AG04450 (cell line): ENCODE measurements at regions not wholly inside any gene's neighbourhood (a gene's known extent, or its start where the extent isn't known, plus 50 kb on each side); places are given as distances from the start of the nearest gene placed in this dataset.

Source experiments
- CTCF ChIA-PET: fragments of 300-600, 350-600 bp; formaldehyde crosslinking; extraction: SDS; loops from one replicate; lab custom pipeline; 2022; ENCODE audit warnings: antibody characterized with exemption, inconsistent platforms; lab: Charles Lee
- POLR2A ChIA-PET: fragments of 350-600 bp; formaldehyde crosslinking; extraction: SDS; loops from one replicate; lab custom pipeline; 2021; ENCODE audit warnings: antibody characterized with exemption, inconsistent platforms; lab: Yijun Ruan, JAX
- DNase-seq: peaks from one replicate; pipeline ENCODE4 v3.0.0-alpha.2; 2011; ENCODE audit warnings: low read depth, low spot score
- H3K27ac ChIP-seq: one replicate; pipeline ENCODE4 v1.5.1; 2012; ENCODE audit warnings: low read depth, low read length, control low read depth
- H3K27me3 ChIP-seq: one replicate; pipeline ENCODE4 v1.6.0; 2012; ENCODE audit warnings: low read length; ENCODE audit not compliant: control insufficient read depth, insufficient read depth
- H3K4me3 ChIP-seq: 2 replicates; pipeline ENCODE4 v1.5.1; 2011; ENCODE audit warnings: mild to moderate bottlenecking, low read depth, low read length, control low read depth
- H3K9me3 ChIP-seq: 2 replicates; pipeline ENCODE4 v1.5.1; 2012; ENCODE audit warnings: low read length; ENCODE audit not compliant: control insufficient read depth, insufficient read depth
- CTCF ChIP-seq: IDR thresholded peaks from 2 replicates; pipeline ENCODE4 v1.5.1; 2011; ENCODE audit warnings: low read depth, low read length, control low read depth, inconsistent platforms

- no peak overlapping the region for H3K4me3 ChIP-seq
- DNase-seq: no peak
- TF ChIP-seq CTCF: no peak
- CTCF ChIA-PET: interaction anchor here (3.2 kb wide), 1 partner anchor 11 kb away, joined by 11 read pairs; no protein-coding TSS in a partner anchor
- H3K9me3 ChIP-seq: no peaks in the 10 kb centered on the region
- POLR2A ChIA-PET: no interaction called here
- H3K27ac ChIP-seq: no peak overlapping the region
- H3K27me3 ChIP-seq: no peaks in the 10 kb centered on the region
Measured at GRCh38 chr3:148066802-148067201, 630.9 kb upstream of the AGTR1 start.

DNA sequence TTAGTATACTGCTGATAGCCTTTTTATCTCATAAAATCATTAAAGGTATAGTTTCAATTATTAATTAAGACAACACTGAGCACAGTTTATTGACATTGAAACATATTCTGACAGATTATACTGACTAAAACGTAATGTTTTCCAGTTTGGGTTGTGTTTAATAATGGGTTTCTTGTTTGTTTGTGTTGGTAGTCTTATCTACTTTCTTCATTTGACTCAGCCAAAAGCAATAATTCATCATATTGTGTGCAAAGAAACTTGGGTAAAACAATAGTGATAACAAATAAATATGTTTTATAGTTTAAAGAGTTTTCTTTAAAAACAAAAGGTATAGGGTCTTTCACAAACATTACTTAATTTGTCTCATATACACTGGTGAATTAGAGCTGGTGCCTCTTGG, 629.2 kb upstream of the AGTR1 start:
- POLR2A ChIA-PET: no interaction called here
- no peak overlapping the region for H3K4me3 ChIP-seq
- CTCF ChIA-PET: interaction anchor here (3.2 kb wide), 1 partner anchor 9 kb away, joined by 11 read pairs; no protein-coding TSS in a partner anchor
- no peak overlapping the region for H3K27ac ChIP-seq
- no peak for DNase-seq
- no peaks in the 10 kb centered on the region for H3K9me3 ChIP-seq
- H3K27me3 ChIP-seq: no peaks in the 10 kb centered on the region
- TF ChIP-seq CTCF: no peak

GRCh38 chr3:148070041-148070440, 627.7 kb upstream of the AGTR1 start:
- no peak overlapping the region for H3K27ac ChIP-seq
- H3K9me3 ChIP-seq: no peaks in the 10 kb centered on the region
- H3K27me3 ChIP-seq: no peaks in the 10 kb centered on the region
- H3K4me3 ChIP-seq: no peak overlapping the region
- no peak for DNase-seq
- ChIA-PET POLR2A (no interaction called here), CTCF (no interaction called here)
- no peak for TF ChIP-seq CTCF

DNA sequence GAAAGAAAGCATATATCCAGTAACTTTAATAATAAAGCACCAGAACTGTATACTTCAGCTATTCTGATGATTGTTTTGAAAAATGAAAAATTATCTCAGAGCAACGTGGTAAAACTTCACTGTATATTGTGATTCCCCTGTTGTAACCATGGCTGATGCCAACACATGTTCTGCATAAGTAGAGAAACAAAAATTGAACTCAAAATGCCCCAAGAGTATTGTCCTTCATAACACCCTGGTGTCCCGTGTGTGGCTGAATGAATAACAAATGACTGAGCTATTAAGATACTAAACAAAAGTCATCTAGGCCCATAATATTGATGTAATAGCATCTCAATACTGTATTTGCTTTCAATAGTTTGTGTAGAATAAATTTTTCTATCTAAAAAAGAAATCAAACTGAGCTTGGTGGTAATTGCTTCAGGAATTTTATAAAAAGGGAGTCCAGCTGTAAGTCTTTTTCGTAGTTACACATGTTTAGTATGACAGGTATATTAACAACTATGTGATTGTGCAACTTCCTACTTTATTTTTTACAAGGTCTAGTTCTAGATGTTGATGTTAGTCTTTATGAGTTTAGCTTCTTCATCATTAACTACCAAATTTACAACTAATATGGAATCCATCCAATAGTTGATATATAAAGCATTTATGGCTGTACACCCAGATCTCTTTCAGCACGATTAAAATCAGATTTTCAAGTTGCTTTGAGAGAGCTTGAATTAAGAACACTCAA, 623.8 kb upstream of the AGTR1 start:
- DNase-seq: no peak
- ChIA-PET POLR2A (no interaction called here), CTCF (interaction anchor here (1.0 to 4.6 kb wide), 3 partner anchors 128 to 1326 kb away, joined by 3 to 27 read pairs (median 5); no protein-coding TSS in a partner anchor)
- Histone ChIP-seq H3K4me3 (no peak overlapping the region), H3K9me3 (no peaks in the 10 kb centered on the region), H3K27ac (no peak overlapping the region), H3K27me3 (no peaks in the 10 kb centered on the region)
- TF ChIP-seq CTCF: no peak

DNA sequence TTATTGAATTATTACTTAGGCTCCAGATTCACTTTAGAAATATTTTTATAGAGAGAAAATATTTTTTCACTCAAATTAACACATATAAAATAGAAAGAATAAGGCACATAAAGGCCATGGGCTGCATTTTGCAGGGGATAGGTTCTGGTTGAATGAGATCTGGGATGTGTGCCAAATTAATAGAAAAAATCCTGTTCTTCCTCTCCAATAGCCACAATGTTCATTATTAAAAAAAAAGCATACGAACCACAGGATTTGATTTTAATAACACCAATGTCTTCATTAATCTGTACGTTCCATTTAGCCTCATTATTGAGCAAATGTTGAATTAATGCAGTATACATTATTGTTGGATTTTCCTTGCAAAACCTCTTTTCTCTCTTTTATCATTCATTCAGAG, 622.8 kb upstream of the AGTR1 start:
- no peak for TF ChIP-seq CTCF

More for the DNA sequence above, 622.8 kb upstream of the AGTR1 start:
- H3K9me3 ChIP-seq: no peaks in the 10 kb centered on the region
- H3K27ac ChIP-seq: no peak overlapping the region
- CTCF ChIA-PET: interaction anchor here (0.6 to 4.6 kb wide), 2 partner anchors 237 to 248 kb away, joined by 3 to 27 read pairs; no protein-coding TSS in a partner anchor
- POLR2A ChIA-PET: no interaction called here
- DNase-seq: no peak
- no peak overlapping the region for H3K4me3 ChIP-seq
- no peaks in the 10 kb centered on the region for H3K27me3 ChIP-seq
